Common myeloid progenitor, CD34-positive (primary cell): ENCODE measurements at regions not wholly inside any gene's neighbourhood (a gene's known extent, or its start where the extent isn't known, plus 50 kb on each side); places are given as distances from the start of the nearest gene placed in this dataset.

ENCODE experiments used
- CTCF ChIA-PET: fragments of 350-600 bp; sonication (Branson Sonifier 250); formaldehyde crosslinking; loops from one replicate; lab custom pipeline; 2021; ENCODE audit warnings: antibody characterized with exemption; lab: Charles Lee
- POLR2A ChIA-PET: fragments of 350-600 bp; sonication (Branson Sonifier 250); formaldehyde crosslinking; loops from one replicate; lab custom pipeline; 2021; ENCODE audit warnings: antibody characterized with exemption; lab: Charles Lee
- DNase-seq, 3 donors: peaks; one replicate each; pipeline versions ENCODE4 v3.0.0 to v3.0.0-alpha.2; 2013
- H3K27ac ChIP-seq, 2 experiments: 1 replicate in 1 of 2; 2 replicates in 1 of 2; pipeline ENCODE4 v1.7.0; 2013; ENCODE audit warnings: inconsistent platforms in 2 of 2, low read length in 2 of 2, mild to moderate bottlenecking in 2 of 2, low read depth in 1 of 2, moderate library complexity in 1 of 2; ENCODE audit not compliant: severe bottlenecking in 2 of 2, insufficient read depth in 1 of 2, poor library complexity in 1 of 2
- H3K27me3 ChIP-seq, 5 experiments: replicated peaks in 2 of 5; 1 replicate in 3 of 5; 2 replicates in 2 of 5; pipeline versions ENCODE4 v1.6.1 to v1.7.0; 2013; ENCODE audit warnings: low read length in 4 of 5, mild to moderate bottlenecking in 2 of 5, moderate library complexity in 2 of 5, inconsistent platforms in 1 of 5; ENCODE audit not compliant: insufficient read depth in 5 of 5, control insufficient read depth in 4 of 5
- H3K36me3 ChIP-seq, 4 experiments: 1 replicate in 2 of 4; 2 replicates in 2 of 4; pipeline versions ENCODE4 v1.6.1 to v1.7.0; 2013; ENCODE audit warnings: low read length in 3 of 4, control low read depth in 1 of 4, mild to moderate bottlenecking in 1 of 4; ENCODE audit not compliant: control insufficient read depth in 4 of 4, insufficient read depth in 4 of 4
- H3K4me1 ChIP-seq, 4 experiments: 1 replicate in 3 of 4; 2 replicates in 1 of 4; pipeline versions ENCODE4 v1.6.1 to v1.7.1; 2013; ENCODE audit warnings: low read length in 3 of 4, mild to moderate bottlenecking in 3 of 4, control low read depth in 1 of 4, inconsistent platforms in 1 of 4, moderate library complexity in 1 of 4; ENCODE audit not compliant: control insufficient read depth in 4 of 4, insufficient read depth in 4 of 4; ENCODE audit errors: control extremely low read depth in 1 of 4
- H3K4me3 ChIP-seq, 7 experiments: 1 replicate in 4 of 7; 2 replicates in 3 of 7; pipeline versions ENCODE4 v1.5.1 to v1.7.0; 2013; ENCODE audit warnings: mild to moderate bottlenecking in 7 of 7, low read length in 6 of 7, moderate library complexity in 6 of 7, inconsistent platforms in 2 of 7, low read depth in 2 of 7, control low read depth in 1 of 7; ENCODE audit not compliant: insufficient read depth in 4 of 7, control insufficient read depth in 1 of 7; ENCODE audit errors: extremely low read depth in 1 of 7
- H3K9me3 ChIP-seq, 5 experiments: 1 replicate in 4 of 5; 2 replicates in 1 of 5; pipeline versions ENCODE4 v1.6.1 to v1.7.1; 2013; ENCODE audit warnings: low read length in 4 of 5, mild to moderate bottlenecking in 2 of 5, inconsistent platforms in 1 of 5, low read depth in 1 of 5, moderate library complexity in 1 of 5; ENCODE audit not compliant: control insufficient read depth in 4 of 5, insufficient read depth in 2 of 5; ENCODE audit errors: control extremely low read depth in 1 of 5
- WGBS: methylation state at CpG from one replicate; pipeline ENCODE4 v1.1.5; 2013; ENCODE audit not compliant: insufficient coverage; 5-methylcytosine and 5-hydroxymethylcytosine counted together

GRCh38 chr13:40407567-40407966 lies 258.9 kb downstream of the FOXO1 start:
- H3K4me1 ChIP-seq, result peaks cover 2 to 9% (median 5%) of the 10 kb centered on the region in 4 experiments
- no peak overlapping the region for H3K4me3 ChIP-seq
- no peaks in the 10 kb centered on the region for H3K27me3 ChIP-seq
- peaks cover 0 to 9% (median 7%) of the 10 kb centered on the region in 5 experiments for H3K9me3 ChIP-seq
- 100% methylated on average over 2 of the region's 3 CpGs for WGBS
- no peaks in the 10 kb centered on the region for H3K36me3 ChIP-seq
- DNase-seq, result no peak
- no peak overlapping the region for H3K27ac ChIP-seq
- ChIA-PET POLR2A (no interaction called here), CTCF (interaction anchor here (0.7 kb wide), 1 partner anchor 213 kb away, joined by 3 read pairs; no protein-coding TSS in a partner anchor)

- Histone ChIP-seq H3K27me3 (no peaks in the 10 kb centered on the region), H3K27ac (no peak overlapping the region), H3K4me1 (no peaks in the 10 kb centered on the region), H3K36me3 (no peaks in the 10 kb centered on the region), H3K4me3 (no peak overlapping the region), H3K9me3 (peaks cover 0 to 9% (median 7%) of the 10 kb centered on the region in 5 experiments)
- 100% methylated on average over 4 of the region's 5 CpGs for WGBS
- POLR2A ChIA-PET, result interaction anchor here (0.6 kb wide), 1 partner anchor 62 kb away, joined by 4 read pairs; no protein-coding TSS in a partner anchor
- CTCF ChIA-PET, result no interaction called here
- DNase-seq, result no peak
Observed at GRCh38 chr13:40408602-40409001, 257.8 kb downstream of the FOXO1 start.

- H3K4me1 ChIP-seq, result no peaks in the 10 kb centered on the region
- H3K9me3 ChIP-seq, result peaks cover 0 to 9% (median 7%) of the 10 kb centered on the region in 5 experiments
- POLR2A ChIA-PET, result no interaction called here
- H3K4me3 ChIP-seq, result no peak overlapping the region
- WGBS, result 100% methylated on average over 1 of the region's 2 CpGs
- H3K27ac ChIP-seq, result no peak overlapping the region
- no peaks in the 10 kb centered on the region for H3K27me3 ChIP-seq
- no peak for DNase-seq
- CTCF ChIA-PET, result no interaction called here
- H3K36me3 ChIP-seq, result no peaks in the 10 kb centered on the region
Observed at GRCh38 chr13:40409278-40409677, 257.2 kb downstream of the FOXO1 start.

- H3K9me3 ChIP-seq, result peaks cover 0 to 9% (median 7%) of the 10 kb centered on the region in 5 experiments
- no peaks in the 10 kb centered on the region for H3K27me3 ChIP-seq
- H3K36me3 ChIP-seq, result no peaks in the 10 kb centered on the region
- CTCF ChIA-PET, result interaction anchor here (0.7 kb wide), 1 partner anchor 1201 kb away, joined by 3 read pairs; no protein-coding TSS in a partner anchor
- WGBS, result 92% methylated on average over 1 of the region's 1 CpG
- POLR2A ChIA-PET, result no interaction called here
- H3K4me3 ChIP-seq, result no peak overlapping the region
- no peak for DNase-seq
- H3K27ac ChIP-seq, result no peak overlapping the region
- H3K4me1 ChIP-seq, result no peaks in the 10 kb centered on the region
Observed at GRCh38 chr13:40410315-40410714, 256.1 kb downstream of the FOXO1 start.

- ChIA-PET CTCF (interaction anchor here (0.7 to 2.2 kb wide), 2 partner anchors 10 to 57 kb away, joined by 3 to 5 read pairs; no protein-coding TSS in a partner anchor), POLR2A (no interaction called here)
- Histone ChIP-seq H3K36me3 (no peaks in the 10 kb centered on the region), H3K9me3 (no peaks in the 10 kb centered on the region), H3K4me1 (no peaks in the 10 kb centered on the region), H3K4me3 (no peak overlapping the region), H3K27me3 (no peaks in the 10 kb centered on the region), H3K27ac (no peak overlapping the region)
- WGBS, result 100% methylated on average over 3 of the region's 6 CpGs
- DNase-seq, result no peak
Observed at GRCh38 chr13:40420160-40420740, 246.2 kb downstream of the FOXO1 start.

GRCh38 chr13:40422588-40423235 lies 243.7 kb downstream of the FOXO1 start:
- POLR2A ChIA-PET, result no interaction called here
- Histone ChIP-seq H3K4me3 (no peak overlapping the region), H3K4me1 (no peaks in the 10 kb centered on the region), H3K27ac (no peak overlapping the region), H3K9me3 (no peaks in the 10 kb centered on the region), H3K36me3 (no peaks in the 10 kb centered on the region), H3K27me3 (no peaks in the 10 kb centered on the region)
- no peak for DNase-seq
- WGBS, result 96% methylated on average over 3 of the region's 4 CpGs
- CTCF ChIA-PET, result no interaction called here

GRCh38 chr13:40428354-40428753 lies 238.1 kb downstream of the FOXO1 start:
- H3K9me3 ChIP-seq, result no peaks in the 10 kb centered on the region
- CTCF ChIA-PET, result no interaction called here
- H3K4me1 ChIP-seq, result peaks cover 0 to 5% (median under 1%) of the 10 kb centered on the region in 4 experiments
- DNase-seq, result no peak
- H3K4me3 ChIP-seq, result no peak overlapping the region
- POLR2A ChIA-PET, result no interaction called here
- WGBS, result 100% methylated on average over 1 of the region's 1 CpG
- H3K27me3 ChIP-seq, result no peaks in the 10 kb centered on the region
- H3K36me3 ChIP-seq, result no peaks in the 10 kb centered on the region
- H3K27ac ChIP-seq, result no peak overlapping the region
